GM23338 (cell line): ENCODE measurements at regions not wholly inside any gene's neighbourhood (a gene's known extent, or its start where the extent isn't known, plus 50 kb on each side); places are given as distances from the start of the nearest gene placed in this dataset.

Experiments used
- ATAC-seq: fragments of 200-7000 bp; cut with Tn5 transposase; 3 replicates; pipeline ENCODE4 v1.9.1; 2020
- DNase-seq: peaks from one replicate; pipeline ENCODE4 v3.0.0-alpha.2; 2015; ENCODE audit warnings: low spot score
- H2AFZ ChIP-seq: fragments of 200-600 bp; sonication (generic); 2 replicates; pipeline ENCODE4 v1.8.0; 2016; ENCODE audit warnings: antibody characterized with exemption, mild to moderate bottlenecking, moderate library complexity
- H3F3A ChIP-seq: fragments of 200-600 bp; sonication (generic); replicated peaks from 2 replicates; pipeline ENCODE4 v1.8.0; 2017; ENCODE audit warnings: antibody characterized with exemption, mixed run types, low read depth
- H3K27ac ChIP-seq: fragments of 200-600 bp; sonication (generic); 2 replicates; pipeline ENCODE4 v1.6.1; 2016; ENCODE audit warnings: low read depth
- H3K27me3 ChIP-seq: fragments of 200-600 bp; sonication (generic); 2 replicates; pipeline ENCODE4 v1.8.0; 2016; ENCODE audit warnings: mild to moderate bottlenecking, mixed run types, moderate library complexity; ENCODE audit not compliant: insufficient read depth
- H3K36me3 ChIP-seq: fragments of 200-600 bp; sonication (generic); 2 replicates; pipeline ENCODE4 v1.8.0; 2016; ENCODE audit warnings: mild to moderate bottlenecking; ENCODE audit not compliant: insufficient read depth
- H3K4me1 ChIP-seq: fragments of 200-600 bp; sonication (generic); 2 replicates; pipeline ENCODE4 v1.8.0; 2016; ENCODE audit warnings: mild to moderate bottlenecking, moderate library complexity; ENCODE audit not compliant: insufficient read depth
- H3K4me2 ChIP-seq: fragments of 200-600 bp; sonication (generic); 2 replicates; pipeline ENCODE4 v1.7.1; 2017; ENCODE audit warnings: mixed run types
- H3K4me3 ChIP-seq: fragments of 200-600 bp; sonication (generic); 2 replicates; pipeline ENCODE4 v1.6.1; 2016; ENCODE audit warnings: mixed run types
- H3K79me2 ChIP-seq: fragments of 200-600 bp; sonication (generic); replicated peaks from 2 replicates; pipeline ENCODE4 v1.8.0; 2017; ENCODE audit warnings: mild to moderate bottlenecking; ENCODE audit not compliant: insufficient read depth
- H3K9me2 ChIP-seq: fragments of 200-600 bp; sonication (generic); 2 replicates; pipeline ENCODE4 v1.8.0; 2017; ENCODE audit not compliant: insufficient read depth
- H4K20me1 ChIP-seq: fragments of 200-600 bp; sonication (generic); replicated peaks from 2 replicates; pipeline ENCODE4 v1.8.0; 2017; ENCODE audit warnings: mild to moderate bottlenecking; ENCODE audit not compliant: insufficient read depth
- H3K27ac Mint-ChIP-seq: 2 replicates; pipeline ENCODE4 v1.8.0; 2020; ENCODE audit warnings: inconsistent platforms, mild to moderate bottlenecking, moderate library complexity, mixed read lengths
- H3K27me3 Mint-ChIP-seq: 3 replicates; pipeline ENCODE4 v1.8.0; 2022; ENCODE audit warnings: low read depth, mild to moderate bottlenecking, moderate library complexity, mixed read lengths, inconsistent platforms; ENCODE audit not compliant: insufficient read depth, poor library complexity
- H3K36me3 Mint-ChIP-seq: 3 replicates; pipeline ENCODE4 v1.8.0; 2021; ENCODE audit warnings: low read depth, mild to moderate bottlenecking, inconsistent platforms, moderate library complexity, mixed read lengths
- H3K4me1 Mint-ChIP-seq: 3 replicates; pipeline ENCODE4 v1.8.0; 2020; ENCODE audit warnings: mild to moderate bottlenecking, inconsistent platforms, mixed read lengths
- H3K4me3 Mint-ChIP-seq: 3 replicates; pipeline ENCODE4 v1.8.0; 2021; ENCODE audit warnings: moderate library complexity, mild to moderate bottlenecking, inconsistent platforms, mixed read lengths
- H3K9me3 Mint-ChIP-seq: 3 replicates; pipeline ENCODE4 v1.8.0; 2020; ENCODE audit warnings: moderate library complexity, mild to moderate bottlenecking, inconsistent platforms, mixed read lengths
- CREB1 ChIP-seq: fragments of 250-450 bp; sonication (Bioruptor Pico); IDR thresholded peaks from 2 replicates; pipeline ENCODE4 v1.5.0; 2020; ENCODE audit warnings: low read depth, mild to moderate bottlenecking, moderate library complexity
- EZH2 ChIP-seq: fragments of 200-600 bp; sonication (generic); IDR thresholded peaks from one replicate; pipeline ENCODE4 v1.8.0; 2017; ENCODE audit warnings: antibody characterized with exemption, mild to moderate bottlenecking, low read depth; ENCODE audit not compliant: unreplicated experiment
- EZH2phosphoT487 ChIP-seq: fragments of 200-600 bp; sonication (generic); IDR thresholded peaks from one replicate; pipeline ENCODE4 v1.8.1; 2018; ENCODE audit warnings: antibody characterized with exemption; ENCODE audit not compliant: unreplicated experiment
- JUNB ChIP-seq: IDR thresholded peaks from one replicate; pipeline ENCODE4 v1.6.1; 2016; ENCODE audit warnings: antibody characterized with exemption; ENCODE audit not compliant: unreplicated experiment
- NANOG ChIP-seq: IDR thresholded peaks from 2 replicates; pipeline ENCODE4 v1.6.1; 2016; ENCODE audit warnings: antibody characterized with exemption, borderline replicate concordance
- POLR2AphosphoS5 ChIP-seq: IDR thresholded peaks from 2 replicates; pipeline ENCODE4 v1.6.1; 2016; ENCODE audit warnings: antibody characterized with exemption, low read depth
- STAT1 ChIP-seq: IDR thresholded peaks from one replicate; pipeline ENCODE4 v1.6.1; 2016; ENCODE audit warnings: antibody characterized with exemption; ENCODE audit not compliant: unreplicated experiment
- ZNF114 ChIP-seq: fragments of 250-450 bp; sonication (Bioruptor Pico); IDR thresholded peaks from 2 replicates; pipeline ENCODE4 v1.5.0; 2020; ENCODE audit warnings: mild to moderate bottlenecking, moderate library complexity
- ZNF331 ChIP-seq: fragments of 250-450 bp; sonication (Bioruptor Pico); IDR thresholded peaks from 2 replicates; pipeline ENCODE4 v1.5.0; 2020; ENCODE audit warnings: low read depth, mild to moderate bottlenecking, moderate library complexity
- TF ChIP-seq, protein P1 (sequence below), 2 experiments: fragments of 200-600 bp in 1 of 2; sonication (generic) in 1 of 2; conservative IDR thresholded peaks; 2 replicates each; pipeline versions ENCODE4 v1.5.1 to v1.6.1; 2016 to 2017; ENCODE audit warnings: antibody characterized with exemption in 2 of 2, low read depth in 2 of 2, mild to moderate bottlenecking in 2 of 2, moderate library complexity in 1 of 2
- TF ChIP-seq, protein P2 (sequence below): IDR thresholded peaks from one replicate; pipeline ENCODE4 v1.6.1; 2018; ENCODE audit warnings: antibody characterized with exemption; ENCODE audit not compliant: unreplicated experiment
- TF ChIP-seq, protein P3 (sequence below): fragments of 250-450 bp; sonication (Bioruptor Pico); IDR thresholded peaks from 2 replicates; pipeline ENCODE4 v1.5.0; 2020; ENCODE audit warnings: mild to moderate bottlenecking, moderate library complexity
- TF ChIP-seq, protein P4 (sequence below): IDR thresholded peaks from 2 replicates; pipeline ENCODE4 v1.6.1; 2016; ENCODE audit warnings: antibody characterized with exemption

DNA sequence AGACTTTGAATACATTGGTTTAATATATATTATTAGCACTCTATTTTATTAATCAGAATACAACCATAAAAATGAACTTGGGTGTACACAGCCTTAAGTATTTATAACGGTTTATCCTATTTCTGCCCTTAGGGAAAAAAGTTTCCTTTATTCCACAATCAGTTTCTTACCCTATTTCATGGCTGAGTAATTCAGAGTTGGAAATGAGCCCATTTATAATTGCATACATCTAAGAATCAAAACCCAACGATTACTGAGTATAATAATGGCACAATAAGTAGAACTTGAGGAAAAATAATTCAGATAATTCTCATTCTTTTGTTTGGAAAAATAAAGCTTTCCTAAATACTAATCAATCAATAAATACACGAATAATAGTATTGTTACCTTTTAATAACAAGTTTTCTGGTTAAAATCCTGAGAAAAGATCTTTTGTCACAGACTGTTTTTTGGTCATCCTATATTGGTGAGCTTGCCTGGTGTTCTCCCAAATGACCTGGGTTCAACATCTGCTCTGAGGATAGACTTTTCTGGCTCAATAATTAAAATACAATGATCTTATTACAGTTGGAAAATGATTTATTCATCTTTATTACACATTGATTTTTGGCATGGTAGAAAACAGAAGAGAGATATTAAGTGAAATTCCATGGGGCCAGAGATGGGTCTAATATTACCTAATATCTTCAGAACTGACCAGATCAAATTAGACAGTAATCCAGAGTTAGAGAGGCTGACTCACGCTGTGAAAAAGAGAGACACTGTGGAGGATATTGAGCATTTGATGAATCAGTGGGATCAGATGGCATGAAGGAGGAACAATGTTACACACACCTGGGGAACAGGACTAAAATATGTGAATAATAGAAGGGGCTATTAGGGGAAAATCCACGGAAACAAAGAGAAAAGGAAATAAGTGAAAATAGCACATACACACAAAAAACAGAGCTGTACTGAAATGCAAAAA, 162.1 kb upstream of the TBX18 start:
- Mint-ChIP-seq H3K4me1 (peaks cover 4% of the 10 kb centered on the region; the same call in 2 of the 3 replicates), H3K27ac (peak overlapping the region; percentile 45), H3K27me3 (peaks cover 2% of the 10 kb centered on the region), H3K36me3 (no peaks in the 10 kb centered on the region), H3K4me3 (no peak overlapping the region), H3K9me3 (no peaks in the 10 kb centered on the region)
- no peak for DNase-seq
- H3K27me3 ChIP-seq, result no peaks in the 10 kb centered on the region
- ATAC-seq, result no peak
- no peaks in the 10 kb centered on the region for H3K9me2 ChIP-seq
- no peaks in the 10 kb centered on the region for H3F3A ChIP-seq
- H3K36me3 ChIP-seq, result no peaks in the 10 kb centered on the region
- H3K4me2 ChIP-seq, result no peak overlapping the region
- no peaks in the 10 kb centered on the region for H3K4me1 ChIP-seq
- H2AFZ ChIP-seq, result peak overlapping the region; percentile 43; the same call in 1 of the 2 replicates
- H3K27ac ChIP-seq, result no peak overlapping the region
- H3K4me3 ChIP-seq, result no peak overlapping the region
- TF ChIP-seq, protein P1, sequence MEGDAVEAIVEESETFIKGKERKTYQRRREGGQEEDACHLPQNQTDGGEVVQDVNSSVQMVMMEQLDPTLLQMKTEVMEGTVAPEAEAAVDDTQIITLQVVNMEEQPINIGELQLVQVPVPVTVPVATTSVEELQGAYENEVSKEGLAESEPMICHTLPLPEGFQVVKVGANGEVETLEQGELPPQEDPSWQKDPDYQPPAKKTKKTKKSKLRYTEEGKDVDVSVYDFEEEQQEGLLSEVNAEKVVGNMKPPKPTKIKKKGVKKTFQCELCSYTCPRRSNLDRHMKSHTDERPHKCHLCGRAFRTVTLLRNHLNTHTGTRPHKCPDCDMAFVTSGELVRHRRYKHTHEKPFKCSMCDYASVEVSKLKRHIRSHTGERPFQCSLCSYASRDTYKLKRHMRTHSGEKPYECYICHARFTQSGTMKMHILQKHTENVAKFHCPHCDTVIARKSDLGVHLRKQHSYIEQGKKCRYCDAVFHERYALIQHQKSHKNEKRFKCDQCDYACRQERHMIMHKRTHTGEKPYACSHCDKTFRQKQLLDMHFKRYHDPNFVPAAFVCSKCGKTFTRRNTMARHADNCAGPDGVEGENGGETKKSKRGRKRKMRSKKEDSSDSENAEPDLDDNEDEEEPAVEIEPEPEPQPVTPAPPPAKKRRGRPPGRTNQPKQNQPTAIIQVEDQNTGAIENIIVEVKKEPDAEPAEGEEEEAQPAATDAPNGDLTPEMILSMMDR (conservative IDR thresholded peaks at IDR 0.05; ENCODE audit: low read depth in 2 of 2), result no peak
- TF ChIP-seq ZNF114 (CRISPR knock-in tag), result no peak
- no peak for TF ChIP-seq CREB1 (CRISPR knock-in tag)
- no peak for TF ChIP-seq POLR2AphosphoS5
- TF ChIP-seq STAT1, result no peak
- TF ChIP-seq NANOG, result no peak
- no peak for TF ChIP-seq ZNF331 (CRISPR knock-in tag)
- TF ChIP-seq, protein P2, sequence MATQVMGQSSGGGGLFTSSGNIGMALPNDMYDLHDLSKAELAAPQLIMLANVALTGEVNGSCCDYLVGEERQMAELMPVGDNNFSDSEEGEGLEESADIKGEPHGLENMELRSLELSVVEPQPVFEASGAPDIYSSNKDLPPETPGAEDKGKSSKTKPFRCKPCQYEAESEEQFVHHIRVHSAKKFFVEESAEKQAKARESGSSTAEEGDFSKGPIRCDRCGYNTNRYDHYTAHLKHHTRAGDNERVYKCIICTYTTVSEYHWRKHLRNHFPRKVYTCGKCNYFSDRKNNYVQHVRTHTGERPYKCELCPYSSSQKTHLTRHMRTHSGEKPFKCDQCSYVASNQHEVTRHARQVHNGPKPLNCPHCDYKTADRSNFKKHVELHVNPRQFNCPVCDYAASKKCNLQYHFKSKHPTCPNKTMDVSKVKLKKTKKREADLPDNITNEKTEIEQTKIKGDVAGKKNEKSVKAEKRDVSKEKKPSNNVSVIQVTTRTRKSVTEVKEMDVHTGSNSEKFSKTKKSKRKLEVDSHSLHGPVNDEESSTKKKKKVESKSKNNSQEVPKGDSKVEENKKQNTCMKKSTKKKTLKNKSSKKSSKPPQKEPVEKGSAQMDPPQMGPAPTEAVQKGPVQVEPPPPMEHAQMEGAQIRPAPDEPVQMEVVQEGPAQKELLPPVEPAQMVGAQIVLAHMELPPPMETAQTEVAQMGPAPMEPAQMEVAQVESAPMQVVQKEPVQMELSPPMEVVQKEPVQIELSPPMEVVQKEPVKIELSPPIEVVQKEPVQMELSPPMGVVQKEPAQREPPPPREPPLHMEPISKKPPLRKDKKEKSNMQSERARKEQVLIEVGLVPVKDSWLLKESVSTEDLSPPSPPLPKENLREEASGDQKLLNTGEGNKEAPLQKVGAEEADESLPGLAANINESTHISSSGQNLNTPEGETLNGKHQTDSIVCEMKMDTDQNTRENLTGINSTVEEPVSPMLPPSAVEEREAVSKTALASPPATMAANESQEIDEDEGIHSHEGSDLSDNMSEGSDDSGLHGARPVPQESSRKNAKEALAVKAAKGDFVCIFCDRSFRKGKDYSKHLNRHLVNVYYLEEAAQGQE, result no peak
- no peak for TF ChIP-seq EZH2phosphoT487
- TF ChIP-seq, protein P3, sequence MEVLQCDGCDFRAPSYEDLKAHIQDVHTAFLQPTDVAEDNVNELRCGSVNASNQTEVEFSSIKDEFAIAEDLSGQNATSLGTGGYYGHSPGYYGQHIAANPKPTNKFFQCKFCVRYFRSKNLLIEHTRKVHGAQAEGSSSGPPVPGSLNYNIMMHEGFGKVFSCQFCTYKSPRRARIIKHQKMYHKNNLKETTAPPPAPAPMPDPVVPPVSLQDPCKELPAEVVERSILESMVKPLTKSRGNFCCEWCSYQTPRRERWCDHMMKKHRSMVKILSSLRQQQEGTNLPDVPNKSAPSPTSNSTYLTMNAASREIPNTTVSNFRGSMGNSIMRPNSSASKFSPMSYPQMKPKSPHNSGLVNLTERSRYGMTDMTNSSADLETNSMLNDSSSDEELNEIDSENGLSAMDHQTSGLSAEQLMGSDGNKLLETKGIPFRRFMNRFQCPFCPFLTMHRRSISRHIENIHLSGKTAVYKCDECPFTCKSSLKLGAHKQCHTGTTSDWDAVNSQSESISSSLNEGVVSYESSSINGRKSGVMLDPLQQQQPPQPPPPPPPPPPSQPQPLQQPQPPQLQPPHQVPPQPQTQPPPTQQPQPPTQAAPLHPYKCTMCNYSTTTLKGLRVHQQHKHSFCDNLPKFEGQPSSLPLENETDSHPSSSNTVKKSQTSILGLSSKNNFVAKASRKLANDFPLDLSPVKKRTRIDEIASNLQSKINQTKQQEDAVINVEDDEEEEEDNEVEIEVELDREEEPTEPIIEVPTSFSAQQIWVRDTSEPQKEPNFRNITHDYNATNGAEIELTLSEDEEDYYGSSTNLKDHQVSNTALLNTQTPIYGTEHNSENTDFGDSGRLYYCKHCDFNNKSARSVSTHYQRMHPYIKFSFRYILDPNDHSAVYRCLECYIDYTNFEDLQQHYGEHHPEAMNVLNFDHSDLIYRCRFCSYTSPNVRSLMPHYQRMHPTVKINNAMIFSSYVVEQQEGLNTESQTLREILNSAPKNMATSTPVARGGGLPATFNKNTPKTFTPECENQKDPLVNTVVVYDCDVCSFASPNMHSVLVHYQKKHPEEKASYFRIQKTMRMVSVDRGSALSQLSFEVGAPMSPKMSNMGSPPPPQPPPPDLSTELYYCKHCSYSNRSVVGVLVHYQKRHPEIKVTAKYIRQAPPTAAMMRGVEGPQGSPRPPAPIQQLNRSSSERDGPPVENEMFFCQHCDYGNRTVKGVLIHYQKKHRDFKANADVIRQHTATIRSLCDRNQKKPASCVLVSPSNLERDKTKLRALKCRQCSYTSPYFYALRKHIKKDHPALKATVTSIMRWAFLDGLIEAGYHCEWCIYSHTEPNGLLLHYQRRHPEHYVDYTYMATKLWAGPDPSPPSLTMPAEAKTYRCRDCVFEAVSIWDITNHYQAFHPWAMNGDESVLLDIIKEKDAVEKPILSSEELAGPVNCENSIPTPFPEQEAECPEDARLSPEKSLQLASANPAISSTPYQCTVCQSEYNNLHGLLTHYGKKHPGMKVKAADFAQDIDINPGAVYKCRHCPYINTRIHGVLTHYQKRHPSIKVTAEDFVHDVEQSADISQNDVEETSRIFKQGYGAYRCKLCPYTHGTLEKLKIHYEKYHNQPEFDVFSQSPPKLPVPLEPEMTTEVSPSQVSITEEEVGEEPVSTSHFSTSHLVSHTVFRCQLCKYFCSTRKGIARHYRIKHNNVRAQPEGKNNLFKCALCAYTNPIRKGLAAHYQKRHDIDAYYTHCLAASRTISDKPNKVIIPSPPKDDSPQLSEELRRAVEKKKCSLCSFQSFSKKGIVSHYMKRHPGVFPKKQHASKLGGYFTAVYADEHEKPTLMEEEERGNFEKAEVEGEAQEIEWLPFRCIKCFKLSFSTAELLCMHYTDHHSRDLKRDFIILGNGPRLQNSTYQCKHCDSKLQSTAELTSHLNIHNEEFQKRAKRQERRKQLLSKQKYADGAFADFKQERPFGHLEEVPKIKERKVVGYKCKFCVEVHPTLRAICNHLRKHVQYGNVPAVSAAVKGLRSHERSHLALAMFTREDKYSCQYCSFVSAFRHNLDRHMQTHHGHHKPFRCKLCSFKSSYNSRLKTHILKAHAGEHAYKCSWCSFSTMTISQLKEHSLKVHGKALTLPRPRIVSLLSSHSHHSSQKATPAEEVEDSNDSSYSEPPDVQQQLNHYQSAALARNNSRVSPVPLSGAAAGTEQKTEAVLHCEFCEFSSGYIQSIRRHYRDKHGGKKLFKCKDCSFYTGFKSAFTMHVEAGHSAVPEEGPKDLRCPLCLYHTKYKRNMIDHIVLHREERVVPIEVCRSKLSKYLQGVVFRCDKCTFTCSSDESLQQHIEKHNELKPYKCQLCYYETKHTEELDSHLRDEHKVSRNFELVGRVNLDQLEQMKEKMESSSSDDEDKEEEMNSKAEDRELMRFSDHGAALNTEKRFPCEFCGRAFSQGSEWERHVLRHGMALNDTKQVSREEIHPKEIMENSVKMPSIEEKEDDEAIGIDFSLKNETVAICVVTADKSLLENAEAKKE, result no peak
- TF ChIP-seq, protein P4, sequence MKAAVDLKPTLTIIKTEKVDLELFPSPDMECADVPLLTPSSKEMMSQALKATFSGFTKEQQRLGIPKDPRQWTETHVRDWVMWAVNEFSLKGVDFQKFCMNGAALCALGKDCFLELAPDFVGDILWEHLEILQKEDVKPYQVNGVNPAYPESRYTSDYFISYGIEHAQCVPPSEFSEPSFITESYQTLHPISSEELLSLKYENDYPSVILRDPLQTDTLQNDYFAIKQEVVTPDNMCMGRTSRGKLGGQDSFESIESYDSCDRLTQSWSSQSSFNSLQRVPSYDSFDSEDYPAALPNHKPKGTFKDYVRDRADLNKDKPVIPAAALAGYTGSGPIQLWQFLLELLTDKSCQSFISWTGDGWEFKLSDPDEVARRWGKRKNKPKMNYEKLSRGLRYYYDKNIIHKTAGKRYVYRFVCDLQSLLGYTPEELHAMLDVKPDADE, result no peak
- no peak for TF ChIP-seq JUNB
- no peak for TF ChIP-seq EZH2
- H3K79me2 ChIP-seq, result no peaks in the 10 kb centered on the region
- no peaks in the 10 kb centered on the region for H4K20me1 ChIP-seq
